Body of pancreas (tissue), 4 donors: ENCODE measurements at regions not wholly inside any gene's neighbourhood (a gene's known extent, or its start where the extent isn't known, plus 50 kb on each side); places are given as distances from the start of the nearest gene placed in this dataset.

Experiments used
- ATAC-seq: fragments of 150-250 bp; one replicate; pipeline ENCODE4 v1.9.1; 2016
- DNase-seq, 4 donors: peaks; one replicate each; pipeline ENCODE4 v3.0.0-alpha.2; 2019
- H3K27ac ChIP-seq, 4 donors: fragments of 200-600 bp; sonication (generic); 1 replicate in 3 of 4; 2 replicates in 1 of 4; pipeline versions ENCODE4 v1.5.1 to v1.6.1; 2016 to 2019; ENCODE audit warnings: mild to moderate bottlenecking in 1 of 4, mixed read lengths in 1 of 4, moderate library complexity in 1 of 4
- H3K27me3 ChIP-seq, 2 donors: fragments of 200-600 bp; sonication (generic); one replicate each; pipeline ENCODE4 v1.6.0; 2016; ENCODE audit warnings: mild to moderate bottlenecking in 1 of 2
- H3K36me3 ChIP-seq, 2 donors: fragments of 200-600 bp; sonication (generic); replicated peaks in 1 of 2; 2 replicates each; pipeline ENCODE4 v1.5.1; 2016; ENCODE audit warnings: low read depth in 2 of 2; ENCODE audit not compliant: insufficient read depth in 1 of 2
- H3K4me1 ChIP-seq: fragments of 200-600 bp; sonication (generic); one replicate; pipeline ENCODE4 v1.6.0; 2016
- H3K4me3 ChIP-seq, 2 donors: fragments of 200-600 bp; sonication (generic); 1 replicate in 1 of 2; 2 replicates in 1 of 2; pipeline ENCODE4 v1.5.1; 2016 to 2019
- H3K9me3 ChIP-seq, 3 donors: fragments of 200-600 bp; sonication (generic); 1 replicate in 2 of 3; 2 replicates in 1 of 3; pipeline ENCODE4 v1.5.1; 2016
- CTCF ChIP-seq, 7 experiments: fragments of 450-650 bp in 4 of 7; fragments of 200-600 bp in 3 of 7; sonication (generic) in 3 of 7; IDR thresholded peaks; one replicate each; pipeline ENCODE4 v1.5.1; 2016 to 2019; ENCODE audit warnings: antibody characterized with exemption in 7 of 7
- POLR2A ChIP-seq, 3 donors: fragments of 450-650 bp; IDR thresholded peaks; one replicate each; pipeline ENCODE4 v1.6.1; 2016; ENCODE audit warnings: antibody characterized with exemption in 3 of 3, mild to moderate bottlenecking in 2 of 3
- WGBS, 2 donors: methylation state at CpG; one replicate each; pipeline ENCODE4 v1.1.5; 2017; 5-methylcytosine and 5-hydroxymethylcytosine counted together
- intact Hi-C: fragments of 100-400 bp; cut with DNase I; formaldehyde crosslinking; loops from one replicate; pipeline ENCODE4 v1.15.1; 2023

- Histone ChIP-seq H3K27ac (no peak overlapping the region), H3K36me3 (no peaks in the 10 kb centered on the region), H3K27me3 (no peaks in the 10 kb centered on the region), H3K9me3 (no peaks in the 10 kb centered on the region), H3K4me3 (no peak overlapping the region), H3K4me1 (no peaks in the 10 kb centered on the region)
- no peak for ATAC-seq
- TF ChIP-seq POLR2A (IDR thresholded peaks at IDR 0.05): no peak
- TF ChIP-seq CTCF (IDR thresholded peaks at IDR 0.05): no peak
- intact Hi-C loops: no loop called here
- DNase-seq: no peak
- 55 to 59% methylated on average over 8 of the region's 8 CpGs for WGBS, 2 donors
These were observed 221.2 kb upstream of the ADAMTS9 start for GRCh38 chr3:64909011-64909410.

GRCh38 chr3:64908251-64908685 lies 220.5 kb upstream of the ADAMTS9 start:
- Histone ChIP-seq H3K27me3 (no peaks in the 10 kb centered on the region), H3K36me3 (no peaks in the 10 kb centered on the region), H3K4me3 (no peak overlapping the region), H3K4me1 (no peaks in the 10 kb centered on the region), H3K9me3 (no peaks in the 10 kb centered on the region), H3K27ac (peak overlapping the region in 1 of 4 donors; percentile 37)
- no peak for DNase-seq
- 56 to 67% methylated on average over 5 of the region's 5 CpGs for WGBS, 2 donors
- ATAC-seq: peak; percentile 58
- TF ChIP-seq CTCF (IDR thresholded peaks at IDR 0.05) (no peak), POLR2A (IDR thresholded peaks at IDR 0.05) (no peak)
- intact Hi-C loops: no loop called here

- H3K9me3 ChIP-seq: no peaks in the 10 kb centered on the region
- H3K27ac ChIP-seq: no peak overlapping the region
- H3K27me3 ChIP-seq: no peaks in the 10 kb centered on the region
- H3K4me3 ChIP-seq: no peak overlapping the region
- ATAC-seq: no peak
- H3K4me1 ChIP-seq: peaks cover under 1% of the 10 kb centered on the region
- DNase-seq: no peak
- H3K36me3 ChIP-seq: no peaks in the 10 kb centered on the region
- WGBS, 2 donors: 63 to 68% methylated on average over 7 of the region's 7 CpGs
- intact Hi-C loops: no loop called here
- TF ChIP-seq CTCF (IDR thresholded peaks at IDR 0.05): no peak
- no peak for TF ChIP-seq POLR2A (IDR thresholded peaks at IDR 0.05)
These were observed 218.2 kb upstream of the ADAMTS9 start for GRCh38 chr3:64905906-64906410.

GRCh38 chr3:64903006-64903405 lies 215.2 kb upstream of the ADAMTS9 start:
- 51 to 65% methylated on average over 1 of the region's 1 CpG for WGBS, 2 donors
- H3K4me3 ChIP-seq: no peak overlapping the region
- TF ChIP-seq CTCF (IDR thresholded peaks at IDR 0.05) (no peak), POLR2A (IDR thresholded peaks at IDR 0.05) (no peak)
- no peaks in the 10 kb centered on the region for H3K27me3 ChIP-seq
- H3K27ac ChIP-seq: no peak overlapping the region
- peaks cover 10% of the 10 kb centered on the region for H3K4me1 ChIP-seq
- intact Hi-C loops: no loop called here
- ATAC-seq: no peak
- H3K9me3 ChIP-seq: no peaks in the 10 kb centered on the region
- DNase-seq: peak in 1 of 4 donors; percentile 10
- H3K36me3 ChIP-seq: no peaks in the 10 kb centered on the region

GRCh38 chr3:64901986-64902516 lies 214.3 kb upstream of the ADAMTS9 start:
- TF ChIP-seq POLR2A (IDR thresholded peaks at IDR 0.05) (no peak), CTCF (IDR thresholded peaks at IDR 0.05) (no peak)
- H3K4me1 ChIP-seq: peaks cover 10% of the 10 kb centered on the region
- H3K27me3 ChIP-seq: no peaks in the 10 kb centered on the region
- no peak for DNase-seq
- intact Hi-C loops: no loop called here
- no peaks in the 10 kb centered on the region for H3K36me3 ChIP-seq
- H3K9me3 ChIP-seq: no peaks in the 10 kb centered on the region
- 66 to 71% methylated on average over 3 of the region's 3 CpGs for WGBS, 2 donors
- no peak overlapping the region for H3K27ac ChIP-seq
- H3K4me3 ChIP-seq: no peak overlapping the region
- no peak for ATAC-seq
